H9 (cell line): ENCODE measurements at regions not wholly inside any gene's neighbourhood (a gene's known extent, or its start where the extent isn't known, plus 50 kb on each side); places are given as distances from the start of the nearest gene placed in this dataset.

Experiments
- DNase-seq: peaks from one replicate; pipeline ENCODE4 v3.0.0-alpha.2; 2017
- H2AFZ ChIP-seq: one replicate; pipeline ENCODE4 v1.6.1; 2013; ENCODE audit warnings: mild to moderate bottlenecking, low read length, control low read depth, moderate library complexity
- H2AK5ac ChIP-seq: 2 replicates; pipeline ENCODE4 v1.6.1; 2013; ENCODE audit warnings: low read length, control low read depth, mixed read lengths; ENCODE audit not compliant: insufficient read length
- H2BK120ac ChIP-seq: one replicate; pipeline ENCODE4 v1.6.1; 2013; ENCODE audit warnings: low read depth, mild to moderate bottlenecking, low read length, control low read depth, inconsistent platforms; ENCODE audit not compliant: poor library complexity, severe bottlenecking
- H2BK12ac ChIP-seq: 2 replicates; pipeline ENCODE4 v1.6.1; 2013; ENCODE audit warnings: low read length, control low read depth, mixed read lengths, low read depth; ENCODE audit not compliant: insufficient read length
- H2BK15ac ChIP-seq: 2 replicates; pipeline ENCODE4 v1.6.1; 2013; ENCODE audit warnings: low read depth, low read length, control low read depth
- H2BK20ac ChIP-seq: one replicate; pipeline ENCODE4 v1.6.1; 2013; ENCODE audit warnings: low read depth, mild to moderate bottlenecking, low read length, control low read depth, inconsistent platforms; ENCODE audit not compliant: poor library complexity, severe bottlenecking
- H2BK5ac ChIP-seq: 2 replicates; pipeline ENCODE4 v1.6.1; 2013; ENCODE audit warnings: low read length, control low read depth, mixed read lengths; ENCODE audit not compliant: insufficient read length
- H3K14ac ChIP-seq: 2 replicates; pipeline ENCODE4 v1.6.1; 2013; ENCODE audit warnings: low read length, control low read depth; ENCODE audit not compliant: insufficient read depth
- H3K18ac ChIP-seq: 2 replicates; pipeline ENCODE4 v1.6.1; 2013; ENCODE audit warnings: low read depth, mild to moderate bottlenecking, mixed read lengths, low read length, control low read depth; ENCODE audit not compliant: insufficient read length
- H3K23ac ChIP-seq: 2 replicates; pipeline ENCODE4 v1.6.1; 2013; ENCODE audit warnings: low read length, control low read depth, mixed read lengths, low read depth; ENCODE audit not compliant: insufficient read length
- H3K23me2 ChIP-seq: 2 replicates; pipeline ENCODE4 v1.6.1; 2013; ENCODE audit warnings: low read depth, mild to moderate bottlenecking, mixed read lengths, low read length, control low read depth; ENCODE audit not compliant: insufficient read length, poor library complexity, severe bottlenecking
- H3K27ac ChIP-seq: 2 replicates; pipeline ENCODE4 v1.5.1; 2013; ENCODE audit warnings: low read length, control low read depth, mixed read lengths, low read depth; ENCODE audit not compliant: insufficient read length
- H3K27me3 ChIP-seq: 2 replicates; pipeline ENCODE4 v1.6.1; 2013; ENCODE audit warnings: low read length, control low read depth, inconsistent platforms; ENCODE audit not compliant: insufficient read depth
- H3K4ac ChIP-seq: 2 replicates; pipeline ENCODE4 v1.6.1; 2013; ENCODE audit warnings: low read depth, mild to moderate bottlenecking, control low read depth, inconsistent platforms, low read length, moderate library complexity
- H3K4me1 ChIP-seq: 2 replicates; pipeline ENCODE4 v1.6.1; 2013; ENCODE audit warnings: low read length, control low read depth, inconsistent platforms; ENCODE audit not compliant: insufficient read depth
- H3K4me2 ChIP-seq: 2 replicates; pipeline ENCODE4 v1.6.1; 2013; ENCODE audit warnings: low read length, control low read depth, mixed read lengths; ENCODE audit not compliant: insufficient read length, insufficient read depth
- H3K56ac ChIP-seq: 2 replicates; pipeline ENCODE4 v1.6.1; 2013; ENCODE audit warnings: low read depth, mild to moderate bottlenecking, mixed read lengths, low read length, control low read depth; ENCODE audit not compliant: insufficient read length
- H3K79me1 ChIP-seq: 2 replicates; pipeline ENCODE4 v1.6.1; 2013; ENCODE audit warnings: low read depth, mild to moderate bottlenecking, moderate library complexity, low read length, control low read depth, inconsistent platforms; ENCODE audit not compliant: insufficient read depth, poor library complexity, severe bottlenecking
- H3K79me2 ChIP-seq: 2 replicates; pipeline ENCODE4 v1.6.1; 2013; ENCODE audit warnings: low read length, control low read depth, inconsistent platforms; ENCODE audit not compliant: insufficient read depth
- H3K9ac ChIP-seq: 2 replicates; pipeline ENCODE4 v1.6.1; 2013; ENCODE audit warnings: low read length, control low read depth, mixed read lengths; ENCODE audit not compliant: insufficient read length; ENCODE audit errors: extremely low read depth
- H3K9me3 ChIP-seq: one replicate; pipeline ENCODE4 v1.6.1; 2013; ENCODE audit warnings: low read depth, low read length, inconsistent platforms; ENCODE audit not compliant: control insufficient read depth
- H3T11ph ChIP-seq: one replicate; pipeline ENCODE4 v1.6.1; 2013; ENCODE audit warnings: mild to moderate bottlenecking, low read length, control low read depth, inconsistent platforms
- H4K20me1 ChIP-seq: one replicate; pipeline ENCODE4 v1.6.1; 2013; ENCODE audit not compliant: control insufficient read depth, insufficient read length, insufficient read depth
- H4K5ac ChIP-seq: 2 replicates; pipeline ENCODE4 v1.6.1; 2013; ENCODE audit warnings: low read depth, mild to moderate bottlenecking, mixed read lengths, low read length, control low read depth; ENCODE audit not compliant: insufficient read length
- H4K8ac ChIP-seq: replicated peaks from 2 replicates; pipeline ENCODE4 v1.6.1; 2013; ENCODE audit warnings: low read length, control low read depth, mixed read lengths, low read depth; ENCODE audit not compliant: insufficient read length
- H4K91ac ChIP-seq: 2 replicates; pipeline ENCODE4 v1.6.1; 2013; ENCODE audit warnings: low read depth, mild to moderate bottlenecking, moderate library complexity, mixed read lengths, low read length, control low read depth; ENCODE audit not compliant: insufficient read length
- H3K27ac Mint-ChIP-seq, 3 experiments: 2 replicates in 2 of 3; 3 replicates in 1 of 3; pipeline ENCODE4 v1.8.0; 2020 to 2021; ENCODE audit warnings: mixed read lengths in 3 of 3, mild to moderate bottlenecking in 1 of 3, moderate library complexity in 1 of 3
- H3K27me3 Mint-ChIP-seq: 2 replicates; pipeline ENCODE4 v1.8.0; 2021; ENCODE audit warnings: low read depth, mild to moderate bottlenecking, moderate library complexity, mixed read lengths
- H3K36me3 Mint-ChIP-seq, 3 experiments: 2 replicates in 2 of 3; 3 replicates in 1 of 3; pipeline ENCODE4 v1.8.0; 2020 to 2021; ENCODE audit warnings: low read depth in 3 of 3, mixed read lengths in 3 of 3; ENCODE audit not compliant: insufficient read depth in 1 of 3
- H3K4me1 Mint-ChIP-seq, 2 experiments: 2 replicates each; pipeline ENCODE4 v1.8.0; 2020; ENCODE audit warnings: mixed read lengths in 2 of 2
- H3K4me3 Mint-ChIP-seq, 2 experiments: 2 replicates in 1 of 2; 3 replicates in 1 of 2; pipeline ENCODE4 v1.8.0; 2020 to 2021; ENCODE audit warnings: mild to moderate bottlenecking in 2 of 2, mixed read lengths in 2 of 2, moderate library complexity in 1 of 2
- H3K9me3 Mint-ChIP-seq, 2 experiments: 2 replicates in 1 of 2; 3 replicates in 1 of 2; pipeline ENCODE4 v1.8.0; 2020; ENCODE audit warnings: mild to moderate bottlenecking in 2 of 2, mixed read lengths in 2 of 2, moderate library complexity in 1 of 2
- WGBS: extraction: QIAGEN DNeasy Blood & Tissue Kit; methylation state at CpG from one replicate; pipeline ENCODE4 v1.1.7; 2013; ENCODE audit warnings: missing lambda C conversion rate, low lambda C conversion rate, mixed read lengths; ENCODE audit not compliant: insufficient read length; ENCODE audit errors: extremely low coverage; 5-methylcytosine and 5-hydroxymethylcytosine counted together
- TF ChIP-seq, protein P1 (sequence below): fragments of 200-600 bp; sonication (generic); conservative IDR thresholded peaks from 3 replicates; pipeline ENCODE4 v1.8.0; 2021; ENCODE audit warnings: antibody characterized with exemption, mild to moderate bottlenecking

DNA sequence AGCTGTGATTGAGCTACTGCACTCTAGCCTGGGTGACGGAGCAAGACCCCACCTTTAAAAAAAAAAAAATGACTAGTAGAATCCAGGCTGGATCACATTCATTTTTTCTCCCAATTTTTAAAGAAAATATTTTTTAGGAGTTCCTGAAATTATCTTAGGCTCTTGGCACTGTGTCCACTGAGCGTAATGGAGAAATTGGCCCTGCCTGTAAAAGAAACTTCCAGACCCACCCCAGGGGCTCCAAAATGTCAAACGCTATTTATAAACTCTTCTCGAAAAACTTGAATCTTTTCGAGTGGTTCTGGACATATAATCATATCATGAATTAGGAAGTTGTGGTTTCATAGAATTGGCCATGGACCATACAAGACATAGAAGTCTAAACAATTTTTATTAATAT, 300.2 kb upstream of the RGMA start:
- no peak overlapping the region for H3K56ac ChIP-seq
- no peak overlapping the region for H2AFZ ChIP-seq
- no peak overlapping the region for H3K4ac ChIP-seq
- no peaks in the 10 kb centered on the region; a peak in 1 of 4 replicates for H3K4me1 Mint-ChIP-seq
- no peak overlapping the region for H3K27ac ChIP-seq
- no peak for DNase-seq
- no peak overlapping the region for H2BK20ac ChIP-seq
- no peaks in the 10 kb centered on the region for H3K23me2 ChIP-seq
- no peak overlapping the region for H3K23ac ChIP-seq
- H3K36me3 Mint-ChIP-seq: peaks cover 4 to 10% (median 5%) of the 10 kb centered on the region in 3 experiments
- H3K9me3 ChIP-seq: no peaks in the 10 kb centered on the region
- no peak overlapping the region for H2BK15ac ChIP-seq
- no CpG with 5 or more reads among the region's 5 CpGs for WGBS
- H3K9ac ChIP-seq: no peak overlapping the region
- no peak overlapping the region for H3K18ac ChIP-seq
- H2BK120ac ChIP-seq: no peak overlapping the region
- no peak overlapping the region for H2AK5ac ChIP-seq
- no peak overlapping the region for H3K4me2 ChIP-seq
- no peaks in the 10 kb centered on the region for H3K27me3 ChIP-seq
- H3K27me3 Mint-ChIP-seq: peaks cover 13% of the 10 kb centered on the region
- H2BK5ac ChIP-seq: no peak overlapping the region
- no peak overlapping the region for H3T11ph ChIP-seq
- peaks cover 10 to 17% of the 10 kb centered on the region in 2 experiments; a peak in 4 of 5 replicates for H3K9me3 Mint-ChIP-seq
- TF ChIP-seq, protein P1, sequence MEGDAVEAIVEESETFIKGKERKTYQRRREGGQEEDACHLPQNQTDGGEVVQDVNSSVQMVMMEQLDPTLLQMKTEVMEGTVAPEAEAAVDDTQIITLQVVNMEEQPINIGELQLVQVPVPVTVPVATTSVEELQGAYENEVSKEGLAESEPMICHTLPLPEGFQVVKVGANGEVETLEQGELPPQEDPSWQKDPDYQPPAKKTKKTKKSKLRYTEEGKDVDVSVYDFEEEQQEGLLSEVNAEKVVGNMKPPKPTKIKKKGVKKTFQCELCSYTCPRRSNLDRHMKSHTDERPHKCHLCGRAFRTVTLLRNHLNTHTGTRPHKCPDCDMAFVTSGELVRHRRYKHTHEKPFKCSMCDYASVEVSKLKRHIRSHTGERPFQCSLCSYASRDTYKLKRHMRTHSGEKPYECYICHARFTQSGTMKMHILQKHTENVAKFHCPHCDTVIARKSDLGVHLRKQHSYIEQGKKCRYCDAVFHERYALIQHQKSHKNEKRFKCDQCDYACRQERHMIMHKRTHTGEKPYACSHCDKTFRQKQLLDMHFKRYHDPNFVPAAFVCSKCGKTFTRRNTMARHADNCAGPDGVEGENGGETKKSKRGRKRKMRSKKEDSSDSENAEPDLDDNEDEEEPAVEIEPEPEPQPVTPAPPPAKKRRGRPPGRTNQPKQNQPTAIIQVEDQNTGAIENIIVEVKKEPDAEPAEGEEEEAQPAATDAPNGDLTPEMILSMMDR: no peak
- no peak overlapping the region for H2BK12ac ChIP-seq
- H4K5ac ChIP-seq: no peak overlapping the region
- no peaks in the 10 kb centered on the region for H3K79me2 ChIP-seq
- no peak overlapping the region for H3K4me3 Mint-ChIP-seq
- H3K4me1 ChIP-seq: no peaks in the 10 kb centered on the region
- H4K91ac ChIP-seq: no peak overlapping the region
- H4K8ac ChIP-seq: no peak overlapping the region
- H3K27ac Mint-ChIP-seq: no peak overlapping the region
- no peaks in the 10 kb centered on the region for H3K79me1 ChIP-seq
- H3K14ac ChIP-seq: no peak overlapping the region
- no peaks in the 10 kb centered on the region for H4K20me1 ChIP-seq
